22Rv1 (cell line): ENCODE measurements at regions not wholly inside any gene's neighbourhood (a gene's known extent, or its start where the extent isn't known, plus 50 kb on each side); places are given as distances from the start of the nearest gene placed in this dataset.
"Not testable (repeated sequence)": the region's sequence is repeated elsewhere in the genome, so short reads cannot be mapped to it uniquely, and the experiment has no call there.

Experiments
- H3K27ac ChIP-seq: fragments of 450-650 bp; 2 replicates; pipeline ENCODE4 v1.5.1; 2017
- CTCF ChIP-seq: fragments of 450-650 bp; IDR thresholded peaks from 2 replicates; pipeline ENCODE4 v1.5.1; 2017; ENCODE audit warnings: mild to moderate bottlenecking
- ZFX ChIP-seq: fragments of 450-650 bp; IDR thresholded peaks from 2 replicates; pipeline ENCODE4 v1.6.1; 2017; ENCODE audit warnings: antibody characterized with exemption, borderline replicate concordance

- no peak overlapping the region for H3K27ac ChIP-seq
- TF ChIP-seq ZFX, result no peak
- no peak for TF ChIP-seq CTCF
These were observed 603.3 kb upstream of the TBL1XR1 start for GRCh38 chr3:177800561-177800960.

- no peak overlapping the region for H3K27ac ChIP-seq
- TF ChIP-seq ZFX (no peak), CTCF (no peak)
These were observed 605.0 kb upstream of the TBL1XR1 start for GRCh38 chr3:177802151-177802900.

GRCh38 chr3:177803500-177803899 lies 606.2 kb upstream of the TBL1XR1 start:
- H3K27ac ChIP-seq, result no peak overlapping the region
- TF ChIP-seq ZFX, result no peak
- TF ChIP-seq CTCF, result no peak

DNA sequence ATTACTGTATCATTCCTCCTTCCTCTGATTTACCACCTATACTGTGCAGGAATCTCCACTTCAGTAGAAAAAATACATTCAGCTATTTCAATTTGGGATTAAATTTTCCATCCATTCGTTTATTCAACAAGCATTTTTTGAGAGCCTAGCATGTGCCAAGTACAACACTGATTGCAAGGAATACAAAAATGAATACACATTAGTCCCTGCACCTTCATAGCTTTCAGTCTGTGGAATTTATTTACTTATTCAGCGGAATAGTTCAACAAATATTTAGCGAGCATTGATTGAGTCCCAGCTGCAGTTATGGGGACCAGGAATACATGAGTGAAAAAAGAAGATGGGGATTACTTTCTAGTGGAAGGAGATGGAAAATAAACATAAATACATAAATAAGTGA lies 606.8 kb upstream of the TBL1XR1 start:
- no peak overlapping the region for H3K27ac ChIP-seq
- TF ChIP-seq CTCF (no peak), ZFX (no peak)

- no peak overlapping the region for H3K27ac ChIP-seq
- TF ChIP-seq ZFX (no peak), CTCF (no peak)
These were observed 607.4 kb upstream of the TBL1XR1 start for GRCh38 chr3:177804646-177805045.

DNA sequence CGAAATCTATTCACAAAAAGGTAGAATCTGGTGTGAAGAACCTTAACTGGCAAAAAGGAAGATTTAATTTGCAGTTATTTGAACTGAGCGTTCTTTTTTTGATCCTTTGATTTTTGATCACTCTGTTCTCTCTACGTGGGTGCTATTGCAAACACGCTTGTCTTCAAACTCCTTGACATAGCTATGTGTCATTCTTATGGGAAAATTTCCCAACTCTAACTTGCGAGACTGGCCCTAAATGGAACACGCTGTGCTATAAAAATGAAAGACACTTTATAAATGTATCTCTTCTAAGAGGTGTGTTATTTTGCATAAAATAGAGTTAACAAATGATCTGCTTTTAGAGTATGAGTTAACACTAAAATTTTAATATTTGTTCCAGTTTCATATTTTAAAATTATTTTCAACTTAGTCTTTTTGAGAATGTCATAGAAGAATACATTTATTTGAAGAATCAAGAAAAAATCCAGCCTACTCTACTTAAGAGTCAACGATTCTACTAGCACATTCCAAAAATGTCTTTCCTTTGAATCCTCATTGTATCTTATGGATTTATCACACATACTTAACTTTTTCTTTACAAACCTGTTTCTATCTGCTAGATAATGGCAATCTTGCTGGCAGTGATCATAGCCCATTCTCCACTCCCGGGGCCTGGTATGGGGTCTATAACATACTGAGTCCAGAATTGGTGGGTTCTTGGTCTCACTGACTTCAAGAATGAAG lies 610.0 kb upstream of the TBL1XR1 start:
- H3K27ac ChIP-seq, result no peak overlapping the region

DNA sequence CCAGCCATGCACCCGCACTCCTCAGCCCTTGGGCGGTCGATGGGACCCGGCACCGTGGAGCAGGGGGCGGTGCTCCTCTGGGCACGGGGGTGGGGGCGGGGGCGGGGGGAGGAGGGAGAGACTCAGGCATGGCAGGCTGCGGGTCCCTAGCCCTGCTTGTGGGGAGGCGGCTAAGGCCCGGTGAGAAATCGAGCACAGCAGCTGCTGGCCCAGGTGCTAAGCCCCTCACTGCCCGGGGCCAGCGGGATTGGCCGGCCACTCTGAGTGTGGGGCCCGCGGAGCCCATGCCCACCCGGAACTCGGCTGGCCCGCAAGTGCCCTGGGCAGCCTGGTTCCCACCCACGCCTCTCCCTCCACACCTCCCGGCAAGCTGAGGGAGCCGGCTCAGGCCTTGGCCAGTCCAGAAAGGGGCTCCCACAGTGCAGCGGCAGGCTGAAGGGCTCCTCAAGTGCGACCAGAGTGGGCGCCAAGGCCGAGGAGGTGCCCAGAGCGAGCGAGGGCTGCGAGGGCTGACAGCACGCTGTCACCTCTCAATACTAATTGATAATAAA lies 611.7 kb upstream of the TBL1XR1 start:
- not testable (repeated sequence) for H3K27ac ChIP-seq

More for the DNA sequence above, 610.0 kb upstream of the TBL1XR1 start:
- TF ChIP-seq CTCF (no peak), ZFX (no peak)
